A673 (cell line): ENCODE measurements at regions not wholly inside any gene's neighbourhood (a gene's known extent, or its start where the extent isn't known, plus 50 kb on each side); places are given as distances from the start of the nearest gene placed in this dataset.
A peak's percentile ranks its signal among the peaks of the same experiment; 100 is the strongest.

Experiments used
- BruUV-seq: library from RNA; stranded (reverse); fragments of 400-500 nt; replicated peaks from 2 replicates; lab custom pipeline; 2021; lab: Mats Ljungman, UMichigan
- CTCF ChIA-PET: fragments of 300-600 bp; sonication (Branson Sonifier 250); formaldehyde crosslinking; loops from one replicate; lab custom pipeline; 2022; ENCODE audit warnings: antibody characterized with exemption; lab: Charles Lee
- POLR2A ChIA-PET: fragments of 300-600 bp; sonication (Branson Sonifier 250); formaldehyde crosslinking; loops from one replicate; lab custom pipeline; 2022; ENCODE audit warnings: antibody characterized with exemption; ENCODE audit not compliant: low non-redundant PET; lab: Charles Lee
- DNase-seq: peaks from one replicate; pipeline ENCODE4 v3.0.0-alpha.2; 2015; ENCODE audit warnings: low spot score
- H3K27ac ChIP-seq: fragments of 200-600 bp; sonication (generic); 2 replicates; pipeline ENCODE4 v1.5.1; 2016; ENCODE audit warnings: mixed run types, low read depth, mild to moderate bottlenecking, mixed read lengths, antibody characterized with exemption, low read length; ENCODE audit not compliant: poor library complexity, severe bottlenecking
- H3K27me3 ChIP-seq: fragments of 200-600 bp; sonication (generic); replicated peaks from 2 replicates; pipeline ENCODE4 v1.6.1; 2017; ENCODE audit warnings: mixed run types, low read depth, mild to moderate bottlenecking, mixed read lengths, antibody characterized with exemption, low read length; ENCODE audit not compliant: insufficient read depth, poor library complexity
- H3K36me3 ChIP-seq: fragments of 200-600 bp; sonication (generic); 2 replicates; pipeline ENCODE4 v1.6.1; 2016; ENCODE audit warnings: mixed run types, mild to moderate bottlenecking, mixed read lengths, antibody characterized with exemption, low read length; ENCODE audit not compliant: insufficient read depth, poor library complexity, severe bottlenecking
- H3K4me1 ChIP-seq: fragments of 200-600 bp; sonication (generic); 2 replicates; pipeline ENCODE4 v1.6.1; 2017; ENCODE audit warnings: mixed run types, mild to moderate bottlenecking, mixed read lengths, antibody characterized with exemption, low read length; ENCODE audit not compliant: insufficient read depth, poor library complexity, severe bottlenecking
- H3K4me3 ChIP-seq: fragments of 200-600 bp; sonication (generic); 2 replicates; pipeline ENCODE4 v1.5.1; 2016; ENCODE audit warnings: low read depth, mixed run types, mild to moderate bottlenecking, mixed read lengths, low read length; ENCODE audit not compliant: poor library complexity, severe bottlenecking
- H3K9me3 ChIP-seq: fragments of 200-600 bp; sonication (generic); 2 replicates; pipeline ENCODE4 v1.6.1; 2016; ENCODE audit warnings: mixed run types, low read depth, mild to moderate bottlenecking, mixed read lengths, antibody characterized with exemption, low read length; ENCODE audit not compliant: poor library complexity, severe bottlenecking
- CTCF ChIP-seq: fragments of 300-800, 200-600 bp; sonication (generic); conservative IDR thresholded peaks from 2 replicates; pipeline ENCODE4 v1.5.1; 2017; ENCODE audit warnings: low read depth, mild to moderate bottlenecking, antibody characterized with exemption, low read length, moderate library complexity, mixed read lengths
- EZH2 ChIP-seq: fragments of 200-600 bp; sonication (generic); IDR thresholded peaks from 2 replicates; pipeline ENCODE4 v1.6.1; 2017; ENCODE audit warnings: borderline replicate concordance, low read depth, mild to moderate bottlenecking, mixed read lengths, antibody characterized with exemption, low read length; ENCODE audit not compliant: poor library complexity, severe bottlenecking
- intact Hi-C: fragments of 100-400 bp; cut with micrococcal nuclease; formaldehyde crosslinking; loops from one replicate; pipeline ENCODE4 v1.10.0; 2022; ENCODE audit not compliant: unreplicated experiment

- Histone ChIP-seq H3K27me3 (no peaks in the 10 kb centered on the region), H3K9me3 (no peaks in the 10 kb centered on the region), H3K4me1 (peaks cover 4% of the 10 kb centered on the region), H3K27ac (no peak overlapping the region), H3K36me3 (no peaks in the 10 kb centered on the region), H3K4me3 (no peak overlapping the region)
- POLR2A ChIA-PET, result no interaction called here
- BruUV-seq, result no TSS peak
- no peak for DNase-seq
- intact Hi-C loops, result no loop called here
- CTCF ChIA-PET, result no interaction called here
- TF ChIP-seq CTCF, result no peak
- no peak for TF ChIP-seq EZH2
Observed at GRCh38 chr4:13989501-13989900, 362.0 kb upstream of the BOD1L1 start.

GRCh38 chr4:13990596-13991589 is 363.4 kb upstream of the BOD1L1 start:
- peaks cover 4% of the 10 kb centered on the region for H3K4me1 ChIP-seq
- no TSS peak for BruUV-seq
- no peak overlapping the region for H3K4me3 ChIP-seq
- POLR2A ChIA-PET, result no interaction called here
- H3K27me3 ChIP-seq, result no peaks in the 10 kb centered on the region
- no peaks in the 10 kb centered on the region for H3K36me3 ChIP-seq
- no peak overlapping the region for H3K27ac ChIP-seq
- intact Hi-C loops, result no loop called here
- TF ChIP-seq EZH2, result no peak
- no peak for TF ChIP-seq CTCF
- CTCF ChIA-PET, result no interaction called here
- H3K9me3 ChIP-seq, result no peaks in the 10 kb centered on the region
- DNase-seq, result peak; percentile 15

- no peak for DNase-seq
- CTCF ChIA-PET, result no interaction called here
- intact Hi-C loops, result no loop called here
- POLR2A ChIA-PET, result no interaction called here
- TF ChIP-seq CTCF (no peak), EZH2 (no peak)
- no peaks in the 10 kb centered on the region for H3K9me3 ChIP-seq
- no peak overlapping the region for H3K4me3 ChIP-seq
- no peak overlapping the region for H3K27ac ChIP-seq
- no peaks in the 10 kb centered on the region for H3K27me3 ChIP-seq
- peaks cover 4% of the 10 kb centered on the region for H3K4me1 ChIP-seq
- BruUV-seq, result no TSS peak
- no peaks in the 10 kb centered on the region for H3K36me3 ChIP-seq
Observed at GRCh38 chr4:13992041-13992440, 364.5 kb upstream of the BOD1L1 start.
